ENCODE measurements at regions not wholly inside any gene's neighbourhood (a gene's known extent, or its start where the extent isn't known, plus 50 kb on each side); places are given as distances from the start of the nearest gene placed in this dataset.

DNA sequence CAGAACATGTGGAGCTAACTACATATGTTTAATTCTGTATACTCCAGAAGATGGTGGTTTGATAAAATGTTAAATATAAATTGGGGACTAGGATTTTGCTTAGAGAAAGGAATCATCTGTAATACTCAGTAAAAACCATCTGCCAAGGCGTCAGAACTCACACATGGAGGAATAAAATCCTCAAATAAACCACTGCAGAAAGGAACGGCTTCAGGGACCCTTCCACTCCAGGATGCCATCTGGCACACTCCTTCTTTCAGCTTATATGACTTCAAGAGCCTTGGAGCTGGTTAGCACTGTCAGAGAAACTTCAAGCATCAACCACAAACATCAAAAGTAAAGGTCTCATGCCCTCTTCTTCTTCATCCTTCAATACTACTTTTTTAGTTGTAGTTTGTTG, 360.6 kb downstream of the PLK2 start:
- Histone ChIP-seq H3K4me2 (ENCODE audit: low read length) (no peak overlapping the region), H4K5ac (ENCODE audit: low read length) (no peak overlapping the region), H2BK15ac (replicated peaks; ENCODE audit: low read depth) (no peak overlapping the region), H3K27ac (ENCODE audit: low read depth, low read length) (no peak overlapping the region), H3K79me2 (ENCODE audit: control insufficient read depth, insufficient read depth, low read length) (no peaks in the 10 kb centered on the region), H3K56ac (ENCODE audit: low read length) (no peak overlapping the region), H4K8ac (ENCODE audit: low read depth, low read length) (no peak overlapping the region), H2AK5ac (ENCODE audit: low read length) (no peak overlapping the region), H3K36me3 (ENCODE audit: control insufficient read depth, insufficient read depth, low read length) (no peaks in the 10 kb centered on the region), H3K9ac (ENCODE audit: low read length) (no peak overlapping the region), H3K79me1 (ENCODE audit: low read length) (no peaks in the 10 kb centered on the region), H3K23ac (ENCODE audit: low read length) (no peak overlapping the region), H3K4me1 (ENCODE audit: control insufficient read depth, low read depth, low read length) (no peaks in the 10 kb centered on the region), H3K4me3 (ENCODE audit: low read length) (no peak overlapping the region), H2BK5ac (ENCODE audit: low read length) (no peak overlapping the region), H3K18ac (ENCODE audit: low read length) (no peak overlapping the region), H3K27me3 (ENCODE audit: insufficient read depth, low read length, poor library complexity) (no peaks in the 10 kb centered on the region), H2BK120ac (ENCODE audit: low read depth, low read length) (no peak overlapping the region), H3K4ac (ENCODE audit: low read depth, low read length) (no peak overlapping the region)
- DNase-seq = no peak
- no CpG with 5 or more reads among the region's 2 CpGs for WGBS (ENCODE audit: extremely low coverage, insufficient coverage, low lambda C conversion rate)

DNA sequence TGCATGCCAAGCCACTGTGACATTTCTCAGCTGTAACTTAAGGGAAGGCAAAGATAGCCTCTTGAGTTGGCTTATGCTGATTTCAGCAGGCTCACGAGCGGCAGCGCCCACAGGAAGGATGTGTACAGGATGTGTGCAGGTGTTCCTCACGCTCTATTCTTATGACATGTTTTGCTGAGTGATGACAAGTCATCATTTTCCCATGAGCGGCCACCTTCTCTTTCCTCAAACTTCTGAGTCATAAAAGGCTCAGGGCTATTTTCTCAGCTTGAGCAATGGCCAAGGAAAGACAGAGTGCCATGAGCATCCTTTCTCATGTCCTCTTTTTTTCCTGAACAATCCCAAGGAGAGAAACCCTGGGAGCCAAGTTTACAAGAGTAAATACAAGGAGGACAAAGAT, 365.9 kb downstream of the PLK2 start:
- no peaks in the 10 kb centered on the region for H3K4me1 ChIP-seq (ENCODE audit: control insufficient read depth, low read depth, low read length)
- H3K4me3 ChIP-seq (ENCODE audit: low read length) = no peak overlapping the region
- no peak overlapping the region for H3K9ac ChIP-seq (ENCODE audit: low read length)
- H3K27ac ChIP-seq (ENCODE audit: low read depth, low read length) = no peak overlapping the region
- no peak overlapping the region for H2BK120ac ChIP-seq (ENCODE audit: low read depth, low read length)
- no peak overlapping the region for H2BK5ac ChIP-seq (ENCODE audit: low read length)
- no peak for DNase-seq
- H3K79me2 ChIP-seq (ENCODE audit: control insufficient read depth, insufficient read depth, low read length) = no peaks in the 10 kb centered on the region
- H3K18ac ChIP-seq (ENCODE audit: low read length) = no peak overlapping the region
- H3K23ac ChIP-seq (ENCODE audit: low read length) = no peak overlapping the region
- no peaks in the 10 kb centered on the region for H3K27me3 ChIP-seq (ENCODE audit: insufficient read depth, low read length, poor library complexity)
- no peak overlapping the region for H4K8ac ChIP-seq (ENCODE audit: low read depth, low read length)
- no CpG with 5 or more reads among the region's 5 CpGs for WGBS (ENCODE audit: extremely low coverage, insufficient coverage, low lambda C conversion rate)
- no peaks in the 10 kb centered on the region for H3K79me1 ChIP-seq (ENCODE audit: low read length)
- no peak overlapping the region for H2BK15ac ChIP-seq (replicated peaks; ENCODE audit: low read depth)
- H4K5ac ChIP-seq (ENCODE audit: low read length) = no peak overlapping the region
- H3K4ac ChIP-seq (ENCODE audit: low read depth, low read length) = no peak overlapping the region
- no peaks in the 10 kb centered on the region for H3K36me3 ChIP-seq (ENCODE audit: control insufficient read depth, insufficient read depth, low read length)
- H3K56ac ChIP-seq (ENCODE audit: low read length) = no peak overlapping the region
- H2AK5ac ChIP-seq (ENCODE audit: low read length) = no peak overlapping the region
- H3K4me2 ChIP-seq (ENCODE audit: low read length) = no peak overlapping the region

- Histone ChIP-seq H4K8ac (ENCODE audit: low read depth, low read length) (no peak overlapping the region), H3K36me3 (ENCODE audit: control insufficient read depth, insufficient read depth, low read length) (no peaks in the 10 kb centered on the region), H3K23ac (ENCODE audit: low read length) (no peak overlapping the region), H3K56ac (ENCODE audit: low read length) (no peak overlapping the region), H3K4me2 (ENCODE audit: low read length) (no peak overlapping the region), H3K79me1 (ENCODE audit: low read length) (no peaks in the 10 kb centered on the region), H3K27me3 (ENCODE audit: insufficient read depth, low read length, poor library complexity) (no peaks in the 10 kb centered on the region), H3K4ac (ENCODE audit: low read depth, low read length) (no peak overlapping the region), H2BK15ac (replicated peaks; ENCODE audit: low read depth) (no peak overlapping the region), H4K5ac (ENCODE audit: low read length) (no peak overlapping the region), H3K27ac (ENCODE audit: low read depth, low read length) (no peak overlapping the region), H3K79me2 (ENCODE audit: control insufficient read depth, insufficient read depth, low read length) (no peaks in the 10 kb centered on the region), H2BK5ac (ENCODE audit: low read length) (no peak overlapping the region), H2AK5ac (ENCODE audit: low read length) (no peak overlapping the region), H3K9ac (ENCODE audit: low read length) (no peak overlapping the region), H3K4me3 (ENCODE audit: low read length) (no peak overlapping the region), H3K4me1 (ENCODE audit: control insufficient read depth, low read depth, low read length) (no peaks in the 10 kb centered on the region), H3K18ac (ENCODE audit: low read length) (no peak overlapping the region), H2BK120ac (ENCODE audit: low read depth, low read length) (no peak overlapping the region)
- DNase-seq = no peak
- WGBS (ENCODE audit: extremely low coverage, insufficient coverage, low lambda C conversion rate) = no CpG with 5 or more reads among the region's 4 CpGs
These were observed 369.2 kb downstream of the PLK2 start for GRCh38 chr5:58090704-58091103.

DNA sequence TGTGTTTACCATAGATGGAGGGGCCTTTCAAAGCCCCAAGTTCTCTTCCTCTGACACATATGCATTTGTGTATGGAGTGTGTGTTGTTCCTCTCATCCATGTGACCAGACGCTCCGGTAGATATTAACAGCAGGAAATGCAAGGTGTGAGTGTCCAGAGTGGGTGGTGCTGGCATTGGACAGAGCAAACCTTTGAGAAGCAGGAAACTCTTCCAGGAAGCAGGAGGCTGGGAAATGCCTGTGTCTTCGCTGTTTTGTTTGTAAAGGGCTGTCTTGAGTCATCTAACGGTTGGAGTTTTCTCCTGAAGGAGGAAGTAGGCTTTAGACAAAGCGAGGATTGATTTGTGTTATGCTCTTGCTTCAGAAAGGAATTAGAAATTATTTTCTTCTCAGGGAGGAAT, 370.9 kb downstream of the PLK2 start:
- H3K56ac ChIP-seq (ENCODE audit: low read length) = no peak overlapping the region
- WGBS (ENCODE audit: extremely low coverage, insufficient coverage, low lambda C conversion rate) = no CpG with 5 or more reads among the region's 5 CpGs
- no peaks in the 10 kb centered on the region for H3K4me1 ChIP-seq (ENCODE audit: control insufficient read depth, low read depth, low read length)
- H3K4me3 ChIP-seq (ENCODE audit: low read length) = no peak overlapping the region
- H3K23ac ChIP-seq (ENCODE audit: low read length) = no peak overlapping the region
- H2AK5ac ChIP-seq (ENCODE audit: low read length) = no peak overlapping the region
- H2BK120ac ChIP-seq (ENCODE audit: low read depth, low read length) = no peak overlapping the region
- no peaks in the 10 kb centered on the region for H3K79me2 ChIP-seq (ENCODE audit: control insufficient read depth, insufficient read depth, low read length)
- H3K18ac ChIP-seq (ENCODE audit: low read length) = no peak overlapping the region
- no peaks in the 10 kb centered on the region for H3K27me3 ChIP-seq (ENCODE audit: insufficient read depth, low read length, poor library complexity)
- DNase-seq = no peak
- no peak overlapping the region for H3K4me2 ChIP-seq (ENCODE audit: low read length)
- H4K8ac ChIP-seq (ENCODE audit: low read depth, low read length) = no peak overlapping the region
- no peak overlapping the region for H3K27ac ChIP-seq (ENCODE audit: low read depth, low read length)
- no peak overlapping the region for H3K4ac ChIP-seq (ENCODE audit: low read depth, low read length)
- no peak overlapping the region for H3K9ac ChIP-seq (ENCODE audit: low read length)
- H3K36me3 ChIP-seq (ENCODE audit: control insufficient read depth, insufficient read depth, low read length) = no peaks in the 10 kb centered on the region
- H3K79me1 ChIP-seq (ENCODE audit: low read length) = no peaks in the 10 kb centered on the region
- no peak overlapping the region for H2BK5ac ChIP-seq (ENCODE audit: low read length)
- H2BK15ac ChIP-seq (replicated peaks; ENCODE audit: low read depth) = no peak overlapping the region
- H4K5ac ChIP-seq (ENCODE audit: low read length) = no peak overlapping the region

GRCh38 chr5:58087905-58088304, 372.0 kb downstream of the PLK2 start:
- Histone ChIP-seq H3K56ac (ENCODE audit: low read length) (no peak overlapping the region), H3K36me3 (ENCODE audit: control insufficient read depth, insufficient read depth, low read length) (no peaks in the 10 kb centered on the region), H3K23ac (ENCODE audit: low read length) (no peak overlapping the region), H3K27me3 (ENCODE audit: insufficient read depth, low read length, poor library complexity) (no peaks in the 10 kb centered on the region), H2BK5ac (ENCODE audit: low read length) (no peak overlapping the region), H4K5ac (ENCODE audit: low read length) (no peak overlapping the region), H3K4ac (ENCODE audit: low read depth, low read length) (no peak overlapping the region), H4K8ac (ENCODE audit: low read depth, low read length) (no peak overlapping the region), H3K4me3 (ENCODE audit: low read length) (no peak overlapping the region), H2BK120ac (ENCODE audit: low read depth, low read length) (no peak overlapping the region), H3K18ac (ENCODE audit: low read length) (no peak overlapping the region), H3K27ac (ENCODE audit: low read depth, low read length) (no peak overlapping the region), H3K79me1 (ENCODE audit: low read length) (no peaks in the 10 kb centered on the region), H3K4me1 (ENCODE audit: control insufficient read depth, low read depth, low read length) (no peaks in the 10 kb centered on the region), H3K79me2 (ENCODE audit: control insufficient read depth, insufficient read depth, low read length) (no peaks in the 10 kb centered on the region), H3K9ac (ENCODE audit: low read length) (no peak overlapping the region), H2AK5ac (ENCODE audit: low read length) (no peak overlapping the region), H2BK15ac (replicated peaks; ENCODE audit: low read depth) (no peak overlapping the region), H3K4me2 (ENCODE audit: low read length) (no peak overlapping the region)
- DNase-seq = no peak
- WGBS (ENCODE audit: extremely low coverage, insufficient coverage, low lambda C conversion rate) = no CpG with 5 or more reads among the region's 2 CpGs

GRCh38 chr5:58087123-58087522, 372.8 kb downstream of the PLK2 start:
- Histone ChIP-seq H3K4me2 (ENCODE audit: low read length) (no peak overlapping the region), H3K4me3 (ENCODE audit: low read length) (no peak overlapping the region), H2BK5ac (ENCODE audit: low read length) (no peak overlapping the region), H3K27me3 (ENCODE audit: insufficient read depth, low read length, poor library complexity) (no peaks in the 10 kb centered on the region), H3K79me2 (ENCODE audit: control insufficient read depth, insufficient read depth, low read length) (no peaks in the 10 kb centered on the region), H2BK15ac (replicated peaks; ENCODE audit: low read depth) (no peak overlapping the region), H3K27ac (ENCODE audit: low read depth, low read length) (no peak overlapping the region), H3K23ac (ENCODE audit: low read length) (no peak overlapping the region), H4K8ac (ENCODE audit: low read depth, low read length) (no peak overlapping the region), H3K18ac (ENCODE audit: low read length) (no peak overlapping the region), H4K5ac (ENCODE audit: low read length) (no peak overlapping the region), H3K56ac (ENCODE audit: low read length) (no peak overlapping the region), H3K9ac (ENCODE audit: low read length) (no peak overlapping the region), H2BK120ac (ENCODE audit: low read depth, low read length) (no peak overlapping the region), H2AK5ac (ENCODE audit: low read length) (no peak overlapping the region), H3K4ac (ENCODE audit: low read depth, low read length) (no peak overlapping the region), H3K36me3 (ENCODE audit: control insufficient read depth, insufficient read depth, low read length) (no peaks in the 10 kb centered on the region), H3K4me1 (ENCODE audit: control insufficient read depth, low read depth, low read length) (no peaks in the 10 kb centered on the region), H3K79me1 (ENCODE audit: low read length) (no peaks in the 10 kb centered on the region)
- DNase-seq = no peak
- WGBS (ENCODE audit: extremely low coverage, insufficient coverage, low lambda C conversion rate) = no CpG with 5 or more reads among the region's 1 CpG
